Colon (tissue), 2 donors: ENCODE measurements at regions not wholly inside any gene's neighbourhood (a gene's known extent, or its start where the extent isn't known, plus 50 kb on each side); places are given as distances from the start of the nearest gene placed in this dataset.

Source experiments
- FAIRE-seq: peaks from 2 replicates; lab custom pipeline; 2012; peaks lifted over from hg19 to GRCh38; lab: Jason Lieb, UNC
- donor health status: control.
- donor health status: control.

DNA sequence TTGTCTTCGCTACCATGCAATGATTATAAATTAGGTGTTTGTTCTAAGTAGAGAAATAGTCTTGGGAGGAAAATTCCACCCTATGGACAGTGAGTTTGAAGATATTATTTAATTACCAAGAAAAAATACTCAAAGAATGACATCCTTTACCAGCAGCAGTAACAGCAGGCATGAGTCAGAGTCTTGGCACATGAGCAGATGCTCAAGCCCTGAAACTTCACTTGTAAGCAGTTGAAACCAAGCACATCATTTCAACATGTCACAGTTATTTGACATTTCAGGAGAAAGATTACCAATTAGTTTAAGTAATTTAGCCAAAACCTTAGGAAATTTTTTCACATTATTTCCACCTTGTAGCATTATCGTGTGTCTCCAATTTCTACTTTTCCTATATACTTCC, 99.2 kb downstream of the C12orf50 start:
- no peak for FAIRE-seq

DNA sequence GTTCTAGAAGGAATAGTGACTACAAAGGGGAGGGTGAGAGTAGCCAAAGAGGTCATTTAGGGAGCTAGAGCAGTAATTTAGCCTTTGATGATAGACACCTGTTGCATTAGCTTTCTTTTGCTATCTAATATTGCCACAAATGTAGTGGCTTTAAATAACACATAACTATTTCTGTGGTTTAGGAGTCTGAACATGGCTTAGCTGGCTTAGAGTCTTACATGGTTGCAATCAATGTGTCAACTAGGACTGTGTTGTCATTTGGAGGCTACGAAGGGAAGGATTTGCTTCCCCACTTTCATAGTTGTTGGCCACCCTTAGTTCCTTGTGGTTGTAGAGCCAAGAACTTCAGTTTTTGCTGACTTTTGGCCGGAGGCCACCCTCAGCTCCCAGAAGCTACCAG, 99.9 kb downstream of the C12orf50 start:
- FAIRE-seq: no peak

DNA sequence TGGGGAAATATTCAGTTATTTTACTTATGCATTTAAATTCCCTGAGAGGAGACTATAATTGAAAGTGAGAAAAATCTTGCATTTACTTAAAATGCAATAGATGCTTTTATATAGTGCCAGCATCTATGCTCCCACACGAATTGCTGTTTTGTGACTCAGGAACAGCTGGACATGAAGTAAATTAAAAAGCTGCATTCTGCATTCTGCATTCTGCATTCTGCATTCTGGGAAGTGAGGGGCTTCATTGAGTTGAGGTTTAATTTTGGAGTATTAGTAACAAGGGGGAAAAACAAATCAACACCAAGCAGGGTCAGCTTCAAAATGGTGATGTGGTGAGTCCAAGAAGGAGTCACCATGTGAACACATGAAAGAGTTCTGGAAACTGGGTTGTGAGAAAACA, 101.2 kb downstream of the C12orf50 start:
- no peak for FAIRE-seq

DNA sequence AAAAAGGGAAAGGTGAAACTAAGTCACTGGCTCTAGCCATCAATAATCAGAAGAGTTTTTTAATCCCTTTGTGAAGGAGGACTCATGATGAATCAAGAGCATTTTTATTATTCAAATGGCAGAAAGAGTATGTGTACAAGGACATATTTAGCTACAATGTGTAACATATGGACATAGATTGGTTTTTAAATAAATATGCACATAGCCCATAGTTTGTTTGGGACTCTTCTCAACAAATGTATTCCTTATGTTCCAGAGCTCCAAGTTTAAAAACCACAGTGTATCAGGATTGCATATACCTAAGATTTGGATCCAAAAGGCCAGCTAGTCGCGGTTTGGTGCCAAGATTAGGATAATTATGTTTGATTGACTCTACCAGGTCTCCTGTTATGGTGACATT, 104.2 kb downstream of the C12orf50 start:
- FAIRE-seq: no peak

DNA sequence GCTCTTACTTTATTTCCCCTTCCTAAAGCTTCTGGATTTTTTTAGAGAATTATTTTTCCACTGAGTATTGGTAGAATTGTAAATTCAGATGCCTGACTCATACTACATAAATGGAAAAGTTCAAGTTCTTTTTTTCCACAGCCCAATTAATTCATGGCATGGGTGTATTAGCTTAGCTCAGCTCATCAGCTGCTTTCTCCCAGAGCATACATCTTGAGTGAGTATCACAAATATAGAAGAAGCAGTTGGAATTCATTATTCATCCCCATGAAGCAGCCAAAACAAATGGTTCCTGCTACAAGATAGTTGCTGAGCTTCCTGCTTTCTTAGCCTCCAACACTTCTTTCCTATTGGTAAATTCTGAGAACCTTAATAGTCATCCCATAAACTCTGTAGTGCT, 105.1 kb downstream of the C12orf50 start:
- no peak for FAIRE-seq

DNA sequence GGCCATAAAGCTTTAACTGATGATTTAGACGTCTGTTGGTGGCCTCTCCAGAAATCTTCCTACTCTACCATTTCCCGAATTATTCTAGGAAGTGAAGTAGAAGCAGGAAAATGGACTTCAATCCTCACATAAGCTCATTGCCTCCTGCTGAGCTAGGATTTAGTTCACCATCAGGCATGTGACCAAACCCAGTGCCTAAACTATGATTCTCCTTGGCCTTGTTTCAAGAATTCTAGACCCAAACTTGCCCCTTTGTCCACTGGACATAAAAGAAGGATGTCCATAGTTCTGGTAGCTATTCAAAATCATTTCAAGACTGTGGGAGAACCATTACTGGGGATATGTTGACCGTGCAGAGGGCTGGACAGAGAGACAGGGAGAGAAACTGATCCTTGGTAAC, 105.8 kb downstream of the C12orf50 start:
- no peak for FAIRE-seq

DNA sequence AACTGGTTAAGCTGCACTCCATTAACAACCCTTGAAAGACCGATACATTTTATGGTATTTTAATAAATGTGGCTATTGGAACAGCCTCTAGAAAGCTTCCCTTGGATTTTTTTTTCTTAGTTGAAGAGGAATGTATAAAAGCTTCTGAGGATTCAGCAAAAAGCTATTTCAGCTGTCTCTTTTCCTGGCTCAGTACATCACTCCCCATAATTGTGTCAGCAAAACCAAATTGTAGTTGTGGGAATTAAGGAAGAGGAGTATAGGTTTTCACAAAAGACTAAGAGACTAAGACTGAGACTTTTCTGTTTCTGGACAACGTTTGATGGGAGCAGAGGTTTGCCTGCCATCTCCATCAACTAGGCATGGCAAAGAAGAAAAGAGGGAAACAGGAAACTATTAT, 106.5 kb downstream of the C12orf50 start:
- FAIRE-seq: no peak

DNA sequence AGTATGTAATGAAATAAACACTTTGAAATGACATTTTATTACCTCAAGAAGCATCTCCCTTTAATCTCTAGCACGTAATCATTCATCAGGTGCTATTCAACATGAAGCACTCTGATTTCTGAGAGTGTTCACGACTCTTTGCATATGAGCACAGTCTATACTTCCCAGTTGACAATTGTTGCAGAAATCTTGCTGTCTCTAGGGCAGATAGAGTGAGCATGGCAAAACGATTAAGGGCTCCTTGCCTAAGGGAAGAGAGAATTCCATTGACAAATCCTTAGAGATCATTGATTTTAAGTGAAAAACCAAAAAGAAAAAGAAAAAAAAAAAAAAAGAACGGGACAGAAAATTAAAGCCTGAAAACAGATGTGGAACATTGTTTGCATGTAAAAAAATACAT, 107.6 kb downstream of the C12orf50 start:
- FAIRE-seq: no peak

DNA sequence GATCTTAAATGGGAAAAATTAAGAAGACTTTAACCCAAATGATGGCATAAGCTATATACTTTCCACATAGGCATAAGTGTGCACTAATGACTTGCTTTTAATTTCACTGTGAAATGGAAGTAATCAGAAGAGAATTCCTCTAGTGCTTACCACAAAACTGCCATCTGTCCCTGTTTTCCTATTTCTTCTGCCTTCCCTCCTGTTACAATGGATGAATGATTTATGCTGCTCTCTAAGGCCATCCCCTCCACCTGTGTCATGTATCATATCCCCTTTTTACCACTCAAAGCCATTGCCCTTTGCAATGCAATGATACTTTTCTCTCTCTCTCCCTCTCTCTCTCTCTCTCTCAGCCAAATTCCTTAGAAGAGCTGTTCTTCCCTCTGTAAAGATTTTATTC, 109.1 kb downstream of the C12orf50 start:
- no peak for FAIRE-seq

DNA sequence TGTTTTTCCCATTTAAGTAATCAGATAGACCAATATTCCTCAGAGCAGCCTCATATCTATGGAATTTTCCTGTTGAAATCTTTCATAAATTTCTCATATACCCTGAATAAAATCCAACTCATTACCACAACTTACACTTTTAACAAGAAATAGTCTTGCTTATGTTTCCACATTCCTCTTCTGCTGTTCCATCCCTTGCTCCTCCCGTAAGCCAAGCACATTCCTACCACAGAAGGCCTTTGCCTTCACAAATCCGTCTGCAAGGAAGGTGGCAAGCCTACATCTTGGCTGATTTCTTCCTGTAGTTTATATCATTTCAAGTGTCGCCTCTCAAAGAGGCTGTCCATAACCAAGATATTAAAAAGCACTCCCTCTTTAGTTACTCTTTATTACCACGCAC, 127.7 kb downstream of the C12orf50 start:
- no peak for FAIRE-seq

DNA sequence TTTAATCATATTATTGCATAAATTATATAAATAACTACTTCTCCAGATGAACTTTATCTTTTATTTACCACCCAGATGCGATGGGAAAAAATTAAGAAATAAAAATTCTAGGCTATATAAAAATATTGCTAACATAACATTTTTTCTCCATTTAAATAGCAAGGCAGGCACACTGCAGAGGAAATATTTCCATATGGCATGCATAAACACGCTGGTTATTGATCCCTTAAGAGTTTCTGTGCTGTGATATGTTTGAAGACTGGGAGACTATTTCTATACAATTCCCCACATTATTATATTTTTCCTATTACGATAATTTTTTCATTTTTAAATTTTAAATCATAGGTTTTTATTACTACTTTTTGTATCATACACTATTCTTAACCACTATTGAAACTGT, 131.5 kb downstream of the C12orf50 start:
- no peak for FAIRE-seq

DNA sequence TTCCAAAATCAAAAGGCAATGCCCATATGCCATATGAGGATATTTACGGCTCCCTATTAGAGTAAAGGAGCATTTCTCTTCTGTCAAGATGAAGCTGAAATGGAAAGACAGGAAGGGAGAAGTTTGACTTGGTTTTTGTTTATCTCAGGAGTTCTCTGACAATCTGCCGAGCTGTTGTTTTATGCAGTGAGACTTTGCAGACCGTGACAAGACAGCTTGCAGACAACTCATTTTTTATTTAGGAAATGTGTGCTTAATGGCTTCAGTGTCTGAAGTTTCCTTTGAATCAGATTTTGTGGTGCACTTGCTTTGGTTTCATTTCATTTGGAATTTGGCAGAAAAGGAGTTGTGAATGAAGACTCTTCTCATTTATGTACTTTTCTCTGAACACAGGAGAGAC, 145.4 kb downstream of the C12orf50 start:
- no peak for FAIRE-seq

DNA sequence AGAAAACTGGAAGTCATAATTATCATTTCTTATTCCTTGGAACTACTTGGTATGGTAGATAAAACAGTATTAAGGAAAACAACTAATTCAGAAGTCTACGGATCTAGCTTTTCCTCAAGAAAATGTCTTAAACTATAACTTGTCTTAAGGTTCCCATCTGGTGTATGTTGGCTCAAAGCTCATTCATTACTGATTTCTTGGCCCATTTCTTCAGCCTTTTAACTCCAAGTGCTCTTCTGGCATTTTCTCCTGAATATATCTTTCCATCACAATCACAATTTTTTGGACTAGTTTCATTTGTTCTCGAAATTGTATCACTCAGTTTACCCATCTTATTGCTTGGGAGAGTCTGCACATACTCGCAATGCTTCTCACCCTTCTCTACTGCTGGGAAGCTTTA, 150.1 kb downstream of the C12orf50 start:
- no peak for FAIRE-seq

DNA sequence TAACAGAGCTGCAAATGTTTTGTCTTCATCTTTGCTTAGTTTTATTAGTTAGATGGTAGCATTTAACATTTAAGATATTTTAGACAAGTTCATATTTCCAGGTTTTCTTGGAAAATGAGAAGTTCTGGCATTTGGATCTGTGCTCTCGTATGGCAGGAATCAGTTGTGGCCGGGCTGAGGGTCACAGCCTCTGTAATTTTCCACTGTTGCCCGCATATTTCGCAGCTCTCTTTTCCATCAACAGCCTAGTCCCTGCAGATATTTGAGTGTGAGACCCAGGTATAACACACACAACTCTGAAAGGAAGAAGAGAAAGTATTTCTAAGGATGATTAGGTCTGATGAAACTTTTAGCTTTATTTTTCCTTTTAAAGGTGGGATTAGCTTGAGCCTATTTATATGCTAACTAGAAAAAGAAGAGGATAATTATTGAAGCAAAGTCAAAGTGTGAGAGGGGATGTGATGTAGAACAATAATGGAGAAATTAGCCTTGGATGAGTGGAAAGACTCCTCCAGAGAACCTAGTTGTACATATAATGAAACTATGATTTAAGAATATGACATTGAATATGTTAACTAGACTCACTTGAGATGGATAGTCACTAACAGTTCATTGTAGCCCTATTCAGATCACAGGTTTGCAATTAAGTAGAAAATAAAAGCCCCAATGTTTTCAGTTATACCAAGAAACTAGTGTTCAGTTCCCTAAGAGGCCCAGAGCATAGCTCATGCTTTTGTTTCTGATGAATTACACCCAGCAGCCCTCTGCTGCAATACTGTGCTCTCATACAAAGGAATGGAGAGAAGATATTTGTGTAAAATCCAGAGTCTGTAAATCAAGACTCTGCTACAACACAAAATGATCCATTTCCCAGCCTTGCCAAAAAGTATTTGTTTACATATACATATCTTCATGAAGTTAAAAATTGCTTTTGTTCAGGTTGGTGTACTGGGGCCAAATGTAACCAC, 158.4 kb downstream of the C12orf50 start:
- FAIRE-seq: no peak

DNA sequence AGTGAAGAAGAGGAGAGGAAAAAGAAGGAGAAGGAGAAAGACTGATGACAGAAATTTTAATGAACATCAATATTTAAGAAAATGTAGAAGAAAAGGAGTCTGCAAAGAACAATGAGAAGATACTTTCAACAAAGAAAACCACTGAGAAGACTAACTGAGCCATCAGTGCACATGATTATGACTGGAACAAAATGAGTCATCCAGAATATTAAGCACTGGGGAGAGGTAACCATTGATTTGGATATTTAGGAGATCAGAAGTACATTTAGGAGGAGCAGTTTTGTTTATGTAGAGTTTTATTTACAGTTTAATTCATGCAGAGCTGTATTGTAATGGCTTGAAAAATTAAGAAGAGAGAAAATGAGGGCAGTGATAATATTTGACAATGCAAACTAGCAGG, 159.1 kb downstream of the C12orf50 start:
- FAIRE-seq: no peak

DNA sequence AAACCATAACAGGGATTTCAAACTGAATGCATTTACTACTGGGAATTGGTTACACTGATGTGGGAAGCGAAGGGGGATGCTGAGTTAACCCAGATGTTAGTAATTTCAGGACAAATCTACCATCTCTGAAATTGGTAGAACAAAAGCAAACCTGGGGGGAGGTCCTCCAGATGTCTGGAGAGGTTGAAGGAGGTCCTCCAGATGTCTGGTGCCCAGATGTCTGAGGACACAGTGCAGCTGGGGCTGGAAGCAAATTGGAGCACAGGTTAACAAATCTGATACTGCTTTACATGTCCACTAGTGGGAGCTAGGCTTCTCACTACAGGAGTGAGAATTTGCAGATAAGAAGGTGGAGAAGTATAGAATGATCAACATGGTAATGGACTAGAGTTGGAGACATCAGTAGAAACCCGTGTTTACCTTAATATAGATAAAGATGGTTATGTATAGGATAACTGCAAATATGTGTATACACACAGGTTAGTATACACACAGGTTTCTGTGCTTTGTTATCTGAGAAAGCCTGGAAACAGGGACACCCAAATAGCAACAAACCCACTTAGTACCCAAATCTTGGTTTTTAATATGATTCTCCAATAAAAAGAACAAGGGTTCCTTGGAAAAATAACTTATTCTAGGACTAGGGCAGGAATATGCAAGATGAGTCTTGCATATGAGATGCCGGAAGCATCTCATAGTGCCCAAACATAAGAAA, 162.5 kb downstream of the C12orf50 start:
- FAIRE-seq: no peak

DNA sequence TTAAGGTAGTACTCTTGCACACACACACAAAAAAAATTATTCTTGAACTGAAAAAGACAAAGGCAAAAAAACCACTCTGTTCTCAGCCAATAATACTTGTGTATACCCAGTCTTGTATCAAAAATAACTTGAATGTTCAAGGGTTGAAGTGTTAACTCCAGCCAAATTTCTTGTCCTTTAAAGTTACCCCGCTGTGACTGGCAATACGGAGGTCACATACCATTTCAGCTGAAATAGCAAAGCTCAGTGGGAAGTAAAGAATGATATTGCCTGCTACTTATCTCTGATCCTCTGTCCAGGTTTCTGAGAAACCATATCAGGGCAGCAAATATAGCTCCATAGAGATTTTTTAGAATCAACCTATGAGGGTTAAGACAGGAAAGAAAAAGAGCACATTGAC, 167.4 kb downstream of the C12orf50 start:
- no peak for FAIRE-seq

DNA sequence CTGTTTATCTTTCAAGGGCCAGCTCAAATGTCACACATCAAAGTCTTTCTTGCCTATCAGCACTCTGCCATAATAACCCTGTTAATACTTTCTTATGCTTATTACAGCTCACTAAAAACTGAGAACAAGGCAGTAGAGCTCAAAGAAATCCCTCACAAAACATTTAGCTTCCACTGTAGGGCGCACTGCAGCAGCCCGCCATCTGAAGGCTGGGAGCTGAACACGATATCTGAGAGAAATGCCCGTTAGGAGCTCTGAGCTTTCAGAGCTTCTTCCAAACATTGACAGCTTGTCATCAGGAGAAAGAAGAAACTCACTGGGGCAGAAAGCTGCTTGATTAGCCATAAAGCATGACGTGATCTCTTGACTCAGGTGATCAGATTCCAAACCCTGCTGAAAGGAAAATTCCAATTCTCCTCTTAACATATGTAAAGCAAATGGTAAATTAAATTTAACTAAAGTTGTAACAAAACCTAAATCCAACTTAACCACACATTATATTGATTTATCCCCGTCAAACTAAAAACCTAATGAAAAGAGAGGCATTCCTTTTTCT, 175.7 kb downstream of the C12orf50 start:
- no peak for FAIRE-seq

DNA sequence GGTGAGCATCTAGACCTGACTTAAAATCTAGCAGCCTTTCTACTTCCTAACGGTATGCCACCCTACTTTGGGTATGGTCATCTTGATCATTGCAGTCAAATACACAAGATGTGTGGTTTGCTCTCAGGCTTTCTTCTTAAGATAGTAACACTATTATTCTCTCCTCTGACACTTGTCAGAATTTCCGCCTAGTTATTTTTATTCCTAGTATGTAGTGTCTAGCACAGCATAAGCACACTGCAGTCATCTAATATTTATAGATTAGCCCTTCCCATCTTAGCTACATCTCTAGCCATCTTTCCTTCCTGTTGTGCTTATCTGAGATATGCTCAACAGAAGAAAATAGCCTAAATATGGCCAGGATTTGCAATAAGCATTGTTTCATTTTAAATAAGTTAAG, 180.1 kb downstream of the C12orf50 start:
- no peak for FAIRE-seq

DNA sequence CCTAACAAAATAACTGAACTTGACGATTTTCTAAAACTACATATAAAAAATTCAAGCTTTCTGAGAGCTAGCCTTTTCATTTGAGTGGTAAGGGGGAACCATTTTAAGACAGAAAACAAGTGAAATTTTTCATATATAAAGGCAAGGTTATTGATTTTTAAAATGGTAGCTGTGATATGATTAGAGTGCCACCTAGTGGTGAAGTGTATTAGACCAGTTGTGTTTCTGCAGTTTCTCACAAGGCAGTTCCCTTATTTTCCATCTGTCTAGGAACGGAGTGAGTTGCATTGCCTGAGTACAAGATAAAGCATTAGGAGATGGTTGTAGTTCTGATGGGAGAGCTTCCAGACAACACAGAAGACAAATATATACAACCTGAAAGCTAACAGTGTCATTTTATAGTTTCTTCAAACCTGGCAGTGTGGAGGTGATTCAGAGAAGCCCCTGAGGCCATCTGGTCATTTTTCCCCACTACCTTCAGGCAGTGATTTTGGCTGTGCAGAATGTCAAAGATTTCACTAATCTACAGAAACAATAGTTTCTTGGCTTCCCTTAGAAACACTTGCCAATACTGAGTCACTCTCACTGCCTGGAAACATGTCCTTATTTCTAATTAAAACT, 180.8 kb downstream of the C12orf50 start:
- FAIRE-seq: no peak

DNA sequence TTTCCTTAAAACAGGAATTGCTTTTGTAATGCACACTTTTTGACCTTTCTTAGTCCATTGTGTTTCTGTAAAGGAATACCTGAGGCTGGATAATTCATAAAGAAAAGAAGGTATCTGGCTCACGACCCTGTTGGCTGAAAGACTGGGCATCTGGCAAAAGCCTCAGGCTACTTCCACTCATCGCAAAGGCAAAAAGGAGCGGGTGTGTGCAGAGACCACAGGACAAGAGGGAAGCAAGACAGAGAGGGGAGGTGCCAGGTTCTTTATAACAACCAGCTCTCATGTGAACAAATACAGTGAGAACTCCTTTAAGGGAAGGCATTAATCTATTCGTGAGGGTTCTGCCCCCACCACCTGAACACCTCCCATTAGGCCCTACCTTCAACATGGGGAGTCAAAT, 182.1 kb downstream of the C12orf50 start:
- FAIRE-seq: no peak

DNA sequence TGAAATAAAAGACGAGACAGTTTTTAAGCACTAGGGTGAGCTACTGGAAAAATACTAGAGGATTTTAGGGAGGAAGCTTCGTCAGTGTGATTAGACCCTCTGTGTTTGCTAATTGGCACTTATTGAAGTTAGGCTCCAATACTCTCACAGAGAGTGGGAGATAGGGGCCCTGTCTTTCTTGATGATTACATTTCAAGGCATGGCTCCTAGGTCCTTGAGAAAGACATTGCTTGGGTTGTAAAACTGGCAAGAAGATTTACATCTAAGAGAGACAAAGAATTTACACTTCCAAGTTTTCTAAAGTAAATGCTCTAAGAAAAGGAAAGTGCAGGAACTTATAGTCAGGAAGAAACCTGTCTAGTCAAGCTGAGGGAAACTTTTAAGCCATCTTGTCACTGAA, 183.2 kb downstream of the C12orf50 start:
- FAIRE-seq: no peak

DNA sequence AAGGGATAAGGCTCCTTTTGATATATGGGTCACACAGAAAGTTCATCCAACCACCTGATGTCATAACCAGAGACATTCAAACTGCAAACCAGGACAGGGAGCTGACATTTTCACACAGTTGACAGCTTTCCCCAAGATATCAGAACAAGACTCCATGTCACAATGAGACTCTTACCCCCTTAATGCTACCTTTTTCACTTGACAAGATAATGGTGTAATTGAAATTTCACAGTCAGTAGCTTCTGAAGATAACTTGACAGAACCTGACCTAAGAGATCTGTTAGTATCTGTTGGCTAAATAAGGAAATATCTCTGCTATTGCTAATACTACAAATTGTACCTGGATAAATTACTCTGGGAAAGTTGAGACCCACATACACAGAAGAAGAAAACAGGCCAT, 187.3 kb downstream of the C12orf50 start:
- FAIRE-seq: no peak
